H7 (cell line): ENCODE measurements at regions not wholly inside any gene's neighbourhood (a gene's known extent, or its start where the extent isn't known, plus 50 kb on each side); places are given as distances from the start of the nearest gene placed in this dataset.

ENCODE experiments used
- DNase-seq: peaks from one replicate; pipeline ENCODE4 v3.0.0; 2012
- H3K27me3 ChIP-seq: 2 replicates; pipeline ENCODE4 v1.6.0; 2011; ENCODE audit warnings: mild to moderate bottlenecking, low read length; ENCODE audit not compliant: control insufficient read depth, insufficient read depth
- H3K36me3 ChIP-seq: replicated peaks from 2 replicates; pipeline ENCODE4 v1.5.1; 2011; ENCODE audit warnings: low read length; ENCODE audit not compliant: control insufficient read depth, insufficient read depth
- H3K4me3 ChIP-seq: 2 replicates; pipeline ENCODE4 v1.5.1; 2011; ENCODE audit warnings: low read depth, mild to moderate bottlenecking, control low read depth, low read length, moderate library complexity; ENCODE audit not compliant: insufficient read depth

DNA sequence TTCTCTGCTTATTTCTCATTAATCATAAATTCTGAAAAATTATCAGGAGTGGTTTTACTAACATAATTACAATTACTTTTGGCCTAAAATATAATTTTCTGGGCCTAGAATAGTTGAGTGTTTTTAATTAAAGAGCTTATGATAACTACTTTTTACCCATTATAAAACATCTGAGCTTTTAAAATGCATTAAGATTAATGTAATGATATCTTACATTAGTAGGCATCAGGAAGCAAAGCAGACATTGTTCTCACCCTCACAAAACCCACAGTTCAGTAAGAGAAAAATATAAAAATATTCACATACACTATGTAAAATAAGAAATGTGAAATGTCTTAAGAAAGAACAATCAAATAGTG, 443.7 kb upstream of the SEMA3A start:
- Histone ChIP-seq H3K36me3 (no peaks in the 10 kb centered on the region), H3K27me3 (no peaks in the 10 kb centered on the region), H3K4me3 (no peak overlapping the region)
- DNase-seq: no peak

DNA sequence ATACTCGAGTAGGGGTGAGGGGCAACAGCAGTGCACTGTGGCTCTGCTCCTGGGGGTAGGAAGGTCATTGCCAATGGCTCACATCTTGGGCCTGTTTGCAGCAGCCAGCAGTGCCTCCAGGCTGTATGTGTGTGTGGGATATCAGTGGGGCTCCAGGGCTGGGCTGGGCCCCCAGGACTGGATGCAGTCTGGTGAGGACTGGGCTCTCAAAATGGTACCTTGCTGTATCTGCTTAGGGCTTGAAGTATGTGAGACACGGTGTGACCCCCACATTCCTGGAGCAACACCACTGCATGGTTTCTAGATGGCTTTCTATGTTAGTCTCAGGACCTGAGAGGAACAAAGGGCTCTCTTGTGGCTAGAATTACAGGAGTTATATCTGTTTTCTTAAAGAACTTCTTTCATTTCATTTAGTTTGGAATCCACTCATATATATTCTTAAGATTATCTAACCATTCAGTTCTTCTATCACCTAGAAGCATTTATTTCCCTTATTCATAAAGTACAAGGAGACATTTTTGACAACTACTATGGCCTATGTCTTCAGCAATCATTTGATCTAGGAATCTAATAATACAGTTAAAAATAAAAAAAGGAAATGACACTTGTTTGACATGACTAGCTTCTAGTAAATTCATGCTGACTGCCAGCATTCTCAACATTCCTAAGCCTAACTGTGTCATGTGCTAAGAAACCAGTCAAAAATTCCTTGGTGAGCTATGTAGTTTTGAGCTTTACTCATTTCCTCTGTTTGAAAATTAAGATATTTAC, 443.2 kb upstream of the SEMA3A start:
- H3K4me3 ChIP-seq: no peak overlapping the region
- no peaks in the 10 kb centered on the region for H3K27me3 ChIP-seq
- DNase-seq: no peak
- no peaks in the 10 kb centered on the region for H3K36me3 ChIP-seq

DNA sequence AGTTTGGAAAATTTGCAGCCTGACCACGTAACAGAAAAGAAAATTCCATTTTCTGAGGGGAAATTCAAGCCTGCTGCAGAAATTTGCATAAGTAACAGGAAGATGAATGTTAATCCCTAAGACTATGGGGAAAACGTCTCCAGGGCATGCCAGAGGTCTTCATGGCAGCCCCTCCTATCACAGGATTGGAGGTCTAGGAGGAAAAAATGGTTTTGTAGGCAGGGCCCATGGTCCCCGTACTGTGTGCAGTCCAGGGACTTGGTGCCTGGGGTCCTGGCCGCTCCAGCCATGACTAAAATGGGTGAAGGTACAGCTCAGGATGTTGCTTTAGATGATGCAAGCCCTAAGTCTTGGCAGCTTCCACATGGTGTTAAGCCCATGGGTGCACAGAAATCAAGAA, 437.3 kb upstream of the SEMA3A start:
- Histone ChIP-seq H3K27me3 (no peaks in the 10 kb centered on the region), H3K36me3 (no peaks in the 10 kb centered on the region), H3K4me3 (no peak overlapping the region)
- no peak for DNase-seq

DNA sequence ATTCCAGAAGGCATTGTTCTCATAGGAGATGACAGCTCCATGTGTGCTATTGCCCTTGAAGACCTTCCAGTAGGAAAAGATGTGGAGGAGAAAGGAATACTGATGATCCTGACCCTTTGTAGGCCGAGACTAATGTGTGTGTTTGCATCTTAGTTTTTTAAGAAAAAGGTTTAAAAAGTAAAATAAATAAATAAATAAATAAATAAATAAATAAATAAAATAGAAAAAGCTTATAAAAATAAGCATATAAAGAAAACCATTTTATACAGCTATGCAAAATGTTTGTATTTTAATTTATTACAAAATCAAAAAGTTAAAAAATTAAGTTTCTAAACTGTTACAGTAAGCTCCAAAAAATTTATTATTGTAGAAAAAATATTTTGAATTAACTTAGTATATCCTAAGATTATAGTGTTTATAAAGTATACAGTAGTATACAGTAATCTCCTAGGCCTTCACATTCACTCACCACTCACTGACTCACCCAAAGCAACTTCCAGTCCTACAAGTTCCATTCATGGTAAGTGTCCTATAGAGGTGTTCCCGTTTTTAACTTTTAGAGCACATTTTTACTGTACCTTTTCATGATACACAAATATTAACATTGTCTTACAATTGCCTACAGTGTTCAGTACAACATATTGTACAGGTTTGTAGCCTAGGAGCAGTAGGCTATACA, 435.2 kb upstream of the SEMA3A start:
- no peak for DNase-seq
- Histone ChIP-seq H3K36me3 (no peaks in the 10 kb centered on the region), H3K4me3 (no peak overlapping the region), H3K27me3 (no peaks in the 10 kb centered on the region)

DNA sequence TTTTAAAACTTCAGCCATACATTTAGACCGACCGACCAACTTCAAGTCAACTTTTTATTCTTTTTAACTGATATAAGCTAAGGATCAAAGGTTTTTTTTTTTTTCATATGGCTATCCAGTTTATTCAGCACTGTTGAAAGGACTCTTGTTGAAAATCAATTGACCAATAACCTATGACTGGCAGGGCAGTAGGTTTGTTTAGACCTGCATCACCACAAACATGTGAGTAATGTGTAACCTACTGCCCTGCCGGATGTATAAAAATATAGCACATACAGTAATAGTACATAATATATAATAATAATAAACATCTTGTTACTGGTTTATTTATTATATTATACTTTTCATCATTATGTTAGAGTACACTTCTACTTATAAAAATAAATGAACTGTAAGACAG, 434.6 kb upstream of the SEMA3A start:
- DNase-seq: no peak
- no peak overlapping the region for H3K4me3 ChIP-seq
- H3K27me3 ChIP-seq: no peaks in the 10 kb centered on the region
- no peaks in the 10 kb centered on the region for H3K36me3 ChIP-seq

DNA sequence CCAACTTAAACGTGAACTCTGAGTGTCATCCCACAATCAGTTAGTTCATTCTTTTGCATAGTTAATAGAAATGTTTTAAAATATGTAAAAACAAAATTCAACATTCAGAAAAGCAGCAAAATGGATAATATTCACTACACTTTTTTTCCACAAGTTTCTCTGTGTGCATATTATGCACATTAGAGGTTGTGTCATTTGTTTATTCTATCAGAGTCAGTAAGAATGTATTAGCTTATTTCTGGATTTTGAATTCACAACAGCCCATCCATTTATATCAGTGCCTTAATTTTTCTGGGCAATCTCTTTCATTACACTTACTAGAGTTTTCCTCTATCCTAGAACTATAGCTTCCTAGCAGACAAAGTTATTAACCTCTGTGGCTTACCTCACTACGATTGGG, 432.7 kb upstream of the SEMA3A start:
- no peak for DNase-seq
- Histone ChIP-seq H3K27me3 (no peaks in the 10 kb centered on the region), H3K36me3 (no peaks in the 10 kb centered on the region), H3K4me3 (no peak overlapping the region)

DNA sequence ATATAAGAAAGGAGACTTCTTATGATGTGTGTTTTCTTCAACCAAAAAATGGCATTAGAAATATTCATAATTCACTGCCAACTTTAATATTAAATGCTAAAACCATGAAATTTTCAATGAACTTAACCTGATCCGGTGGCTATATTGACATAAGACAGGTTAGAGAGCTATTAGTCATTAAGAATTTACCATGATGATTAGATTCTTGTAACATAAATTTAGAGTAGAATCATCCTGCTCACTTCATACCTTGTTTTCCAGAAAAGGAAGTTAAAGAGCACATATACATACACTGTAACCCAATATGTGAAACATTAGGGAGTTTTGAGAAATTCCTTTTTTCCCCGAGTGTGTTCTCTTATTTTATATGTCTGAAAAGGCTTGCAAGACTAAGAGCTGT, 430.3 kb upstream of the SEMA3A start:
- Histone ChIP-seq H3K27me3 (no peaks in the 10 kb centered on the region), H3K36me3 (no peaks in the 10 kb centered on the region), H3K4me3 (no peak overlapping the region)
- no peak for DNase-seq

DNA sequence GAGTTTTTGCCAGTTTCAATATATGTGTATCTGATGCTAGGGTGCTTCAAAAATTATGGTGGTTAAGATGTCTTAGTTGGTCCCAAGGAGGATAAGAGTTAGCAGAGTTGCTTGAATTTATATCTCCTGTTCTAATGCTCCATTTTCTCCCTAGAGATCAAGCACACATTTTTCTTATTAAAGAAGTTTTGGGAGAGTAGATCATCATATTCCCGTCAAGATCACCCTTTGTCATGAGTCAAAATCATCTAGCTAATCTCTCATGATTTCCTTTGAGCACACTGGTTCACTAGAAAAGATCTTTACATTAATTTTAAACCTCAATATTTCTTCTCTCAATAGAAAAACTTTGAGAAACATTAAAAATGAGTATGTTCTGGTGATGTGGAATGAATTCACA, 429.9 kb upstream of the SEMA3A start:
- no peaks in the 10 kb centered on the region for H3K27me3 ChIP-seq
- no peak overlapping the region for H3K4me3 ChIP-seq
- H3K36me3 ChIP-seq: no peaks in the 10 kb centered on the region
- no peak for DNase-seq

DNA sequence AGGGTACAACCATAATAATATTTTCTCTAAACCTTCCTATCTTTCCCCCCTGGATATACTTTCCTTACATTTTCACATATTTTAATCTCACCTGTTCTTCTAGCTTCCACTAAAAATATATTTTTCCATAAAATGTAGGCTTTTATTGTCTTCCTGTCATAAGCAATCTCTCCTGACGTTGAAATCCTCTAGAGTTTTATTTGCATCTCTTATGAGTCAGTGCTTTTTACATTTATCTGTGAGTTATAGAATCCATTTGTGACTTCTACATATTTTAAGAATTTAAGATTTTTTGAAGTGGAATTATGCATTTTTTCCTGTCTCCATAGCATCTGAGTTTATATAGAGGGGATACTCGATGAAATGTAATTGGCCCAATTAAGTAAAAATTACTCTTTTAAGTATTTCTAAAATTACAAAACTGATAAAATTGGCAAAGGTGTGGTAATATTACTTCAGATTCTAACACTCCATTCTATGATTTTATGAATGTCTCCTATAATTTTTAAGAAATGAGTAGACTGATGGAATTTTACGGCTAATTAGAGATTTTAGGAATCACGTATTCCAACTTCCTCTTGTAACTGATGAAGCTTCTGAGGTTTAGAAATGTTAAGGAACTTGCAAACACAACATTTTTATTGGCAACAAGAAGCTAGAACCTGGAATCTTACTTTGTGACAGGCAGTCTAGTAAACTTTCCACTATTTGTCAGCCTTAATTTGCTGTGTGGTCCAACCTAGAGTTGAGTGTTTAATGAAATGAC, 422.9 kb upstream of the SEMA3A start:
- no peaks in the 10 kb centered on the region for H3K36me3 ChIP-seq
- H3K27me3 ChIP-seq: no peaks in the 10 kb centered on the region
- no peak overlapping the region for H3K4me3 ChIP-seq
- no peak for DNase-seq

DNA sequence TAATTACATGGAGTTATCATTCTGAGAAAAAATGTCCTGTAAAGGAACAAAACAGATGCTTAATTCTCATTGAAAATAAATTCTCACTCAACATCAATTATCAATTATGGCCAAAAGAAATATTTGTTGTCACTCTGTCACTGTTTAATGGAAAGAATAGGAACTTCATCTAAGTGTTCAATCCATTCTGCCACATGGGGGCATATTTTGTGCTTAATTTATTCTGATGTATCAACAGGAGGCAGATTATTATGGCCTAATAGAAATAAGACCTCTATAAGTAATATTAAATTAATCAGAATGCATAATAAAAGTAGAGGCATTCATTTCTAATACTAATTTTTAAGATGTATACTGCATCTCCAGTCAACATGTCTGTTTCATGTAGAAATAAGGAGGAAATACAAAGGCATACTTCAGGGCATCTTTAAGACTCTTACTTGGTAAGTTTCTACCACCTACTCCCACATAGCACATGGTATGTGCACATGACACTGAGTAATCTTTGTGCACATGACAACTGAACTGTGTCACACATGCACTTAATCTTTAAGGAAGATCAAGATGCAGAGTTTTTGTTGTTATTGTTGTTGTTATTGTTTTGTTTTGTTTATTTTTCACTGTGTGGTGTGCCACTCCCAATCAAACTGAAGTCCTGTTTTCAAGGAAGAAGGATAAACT, 420.4 kb upstream of the SEMA3A start:
- DNase-seq: no peak
- no peak overlapping the region for H3K4me3 ChIP-seq
- no peaks in the 10 kb centered on the region for H3K27me3 ChIP-seq
- no peaks in the 10 kb centered on the region for H3K36me3 ChIP-seq

DNA sequence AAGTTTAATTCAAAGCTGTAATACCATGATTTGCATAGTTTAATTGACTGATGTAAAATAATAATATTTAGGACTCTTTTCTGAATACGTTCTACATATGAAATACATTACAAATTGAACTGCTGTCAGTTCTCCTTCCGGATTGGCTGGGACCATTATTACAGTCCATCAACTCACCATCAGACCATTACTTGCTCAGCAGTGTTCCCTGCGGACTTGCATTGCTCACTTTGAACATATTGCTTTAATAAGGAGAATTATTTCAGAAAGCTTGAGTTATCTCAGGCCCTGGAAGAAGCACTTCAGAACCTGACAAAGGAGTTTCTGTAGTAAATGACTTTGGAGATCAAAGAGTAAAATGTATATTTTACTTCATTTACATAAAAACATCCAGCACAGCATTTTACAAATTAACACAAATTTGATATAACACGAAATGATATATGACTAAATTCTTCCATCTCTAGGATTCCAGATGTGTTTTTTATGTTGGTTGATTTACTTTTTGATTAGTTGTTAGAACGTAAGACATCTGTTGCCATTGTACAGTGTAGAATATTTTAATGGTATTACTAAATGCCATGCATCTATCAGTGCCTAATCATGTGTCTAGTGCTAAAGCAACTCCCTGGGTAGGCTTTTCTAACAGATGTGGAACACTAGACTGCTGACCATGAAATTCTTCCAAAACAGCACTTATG, 418.5 kb upstream of the SEMA3A start:
- H3K36me3 ChIP-seq: no peaks in the 10 kb centered on the region
- no peak overlapping the region for H3K4me3 ChIP-seq
- DNase-seq: no peak
- H3K27me3 ChIP-seq: no peaks in the 10 kb centered on the region

DNA sequence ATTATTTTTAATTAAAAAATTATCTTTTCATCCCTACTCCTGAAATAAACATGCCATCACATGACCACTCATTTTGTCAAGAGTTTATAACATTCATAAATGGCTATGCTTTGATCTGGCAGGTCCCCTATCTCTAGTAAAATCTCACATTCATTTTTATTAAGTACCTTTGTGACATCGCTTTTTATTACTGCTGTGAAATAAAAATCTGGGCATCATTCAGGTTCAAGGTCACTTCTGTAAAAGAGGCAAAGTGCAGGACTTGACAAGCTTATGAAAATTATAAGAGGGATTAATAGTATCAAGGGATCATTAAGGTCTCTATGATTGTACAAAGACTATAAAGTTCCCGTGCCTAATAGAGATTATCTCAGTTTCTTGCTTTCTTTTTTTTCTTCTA, 416.8 kb upstream of the SEMA3A start:
- no peak overlapping the region for H3K4me3 ChIP-seq
- no peaks in the 10 kb centered on the region for H3K36me3 ChIP-seq
- no peak for DNase-seq
- no peaks in the 10 kb centered on the region for H3K27me3 ChIP-seq

DNA sequence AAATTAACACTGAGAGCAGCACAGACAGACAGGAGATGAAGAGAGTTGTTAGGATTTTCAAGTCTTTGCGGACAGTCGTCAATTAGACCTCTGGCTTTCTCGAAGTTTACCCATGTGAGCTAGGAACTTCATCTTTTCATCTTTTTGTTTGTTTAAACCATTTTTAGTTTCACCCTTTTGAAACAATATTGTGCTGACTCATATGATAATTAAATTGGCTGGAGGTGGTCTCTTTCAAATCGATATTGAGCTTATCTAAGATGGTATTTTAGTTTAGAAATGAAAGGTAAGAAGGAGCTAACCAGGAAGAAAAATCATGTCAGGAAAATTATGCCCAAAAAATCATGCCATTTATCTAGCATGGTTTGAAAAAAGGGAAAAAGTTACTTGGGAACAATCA, 415.8 kb upstream of the SEMA3A start:
- no peaks in the 10 kb centered on the region for H3K36me3 ChIP-seq
- DNase-seq: no peak
- H3K27me3 ChIP-seq: no peaks in the 10 kb centered on the region
- no peak overlapping the region for H3K4me3 ChIP-seq

DNA sequence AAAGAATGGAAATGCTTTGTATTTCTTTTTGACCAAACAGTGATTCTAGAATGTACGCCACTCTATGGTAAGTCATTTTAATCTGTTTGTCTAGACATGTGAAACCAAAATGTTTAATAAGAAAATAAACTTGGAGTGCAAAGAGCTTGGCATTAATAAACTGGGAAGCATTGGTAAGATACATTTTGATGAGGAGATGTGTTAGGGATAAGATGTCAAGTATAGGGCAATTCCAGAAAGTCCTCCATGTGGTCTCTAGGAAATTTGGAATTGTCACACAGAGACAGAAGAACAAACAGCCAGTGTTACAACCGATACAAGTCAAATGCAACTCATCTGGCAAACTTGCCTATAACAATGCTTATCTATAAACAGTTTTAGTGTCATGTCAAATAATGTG, 410.7 kb upstream of the SEMA3A start:
- no peaks in the 10 kb centered on the region for H3K36me3 ChIP-seq
- no peak overlapping the region for H3K4me3 ChIP-seq
- H3K27me3 ChIP-seq: no peaks in the 10 kb centered on the region
- no peak for DNase-seq
